ENCODE measurements at regions not wholly inside any gene's neighbourhood (a gene's known extent, or its start where the extent isn't known, plus 50 kb on each side); places are given as distances from the start of the nearest gene placed in this dataset.

- in situ Hi-C loops (cut with MboI; ENCODE audit: low sequenced_read_pairs, unreplicated experiment), result no loop called here
Measured at GRCh38 chr21:28160378-28160777, 832.3 kb downstream of the LTN1 start.

GRCh38 chr21:28159396-28159795 lies 833.3 kb downstream of the LTN1 start:
- TF ChIP-seq CTCF (IDR thresholded peaks at IDR 0.05; ENCODE audit: borderline replicate concordance, control extremely low read depth, extremely low read depth, insufficient read depth, missing control alignments), result no peak
- no peak for DNase-seq (ENCODE audit: low spot score)
- in situ Hi-C loops (cut with MboI; ENCODE audit: low sequenced_read_pairs, unreplicated experiment), result no loop called here

More at GRCh38 chr21:28160378-28160777, 832.3 kb downstream of the LTN1 start:
- DNase-seq (ENCODE audit: low spot score), result no peak
- TF ChIP-seq CTCF (IDR thresholded peaks at IDR 0.05; ENCODE audit: borderline replicate concordance, control extremely low read depth, extremely low read depth, insufficient read depth, missing control alignments), result no peak

- in situ Hi-C loops (cut with MboI; ENCODE audit: low sequenced_read_pairs, unreplicated experiment), result no loop called here
- no peak for TF ChIP-seq CTCF (IDR thresholded peaks at IDR 0.05; ENCODE audit: borderline replicate concordance, control extremely low read depth, extremely low read depth, insufficient read depth, missing control alignments)
- DNase-seq (ENCODE audit: low spot score), result no peak
Measured at GRCh38 chr21:28156590-28156989, 836.1 kb downstream of the LTN1 start.

- no peak for TF ChIP-seq CTCF (IDR thresholded peaks at IDR 0.05; ENCODE audit: borderline replicate concordance, control extremely low read depth, extremely low read depth, insufficient read depth, missing control alignments)
- no peak for DNase-seq (ENCODE audit: low spot score)
- in situ Hi-C loops (cut with MboI; ENCODE audit: low sequenced_read_pairs, unreplicated experiment), result no loop called here
Measured at GRCh38 chr21:28154121-28154520, 838.6 kb downstream of the LTN1 start.

- no peak for DNase-seq (ENCODE audit: low spot score)
- in situ Hi-C loops (cut with MboI; ENCODE audit: low sequenced_read_pairs, unreplicated experiment), result no loop called here
- no peak for TF ChIP-seq CTCF (IDR thresholded peaks at IDR 0.05; ENCODE audit: borderline replicate concordance, control extremely low read depth, extremely low read depth, insufficient read depth, missing control alignments)
Measured at GRCh38 chr21:28152732-28153131, 839.9 kb downstream of the LTN1 start.

- no peak for DNase-seq (ENCODE audit: low spot score)
- no peak for TF ChIP-seq CTCF (IDR thresholded peaks at IDR 0.05; ENCODE audit: borderline replicate concordance, control extremely low read depth, extremely low read depth, insufficient read depth, missing control alignments)
- in situ Hi-C loops (cut with MboI; ENCODE audit: low sequenced_read_pairs, unreplicated experiment), result no loop called here
Measured at GRCh38 chr21:28151758-28152157, 840.9 kb downstream of the LTN1 start.

GRCh38 chr21:28150778-28151177 lies 841.9 kb downstream of the LTN1 start:
- in situ Hi-C loops (cut with MboI; ENCODE audit: low sequenced_read_pairs, unreplicated experiment), result no loop called here
- no peak for DNase-seq (ENCODE audit: low spot score)
- no peak for TF ChIP-seq CTCF (IDR thresholded peaks at IDR 0.05; ENCODE audit: borderline replicate concordance, control extremely low read depth, extremely low read depth, insufficient read depth, missing control alignments)
